ENCODE measurements at regions not wholly inside any gene's neighbourhood (a gene's known extent, or its start where the extent isn't known, plus 50 kb on each side); places are given as distances from the start of the nearest gene placed in this dataset.

DNA sequence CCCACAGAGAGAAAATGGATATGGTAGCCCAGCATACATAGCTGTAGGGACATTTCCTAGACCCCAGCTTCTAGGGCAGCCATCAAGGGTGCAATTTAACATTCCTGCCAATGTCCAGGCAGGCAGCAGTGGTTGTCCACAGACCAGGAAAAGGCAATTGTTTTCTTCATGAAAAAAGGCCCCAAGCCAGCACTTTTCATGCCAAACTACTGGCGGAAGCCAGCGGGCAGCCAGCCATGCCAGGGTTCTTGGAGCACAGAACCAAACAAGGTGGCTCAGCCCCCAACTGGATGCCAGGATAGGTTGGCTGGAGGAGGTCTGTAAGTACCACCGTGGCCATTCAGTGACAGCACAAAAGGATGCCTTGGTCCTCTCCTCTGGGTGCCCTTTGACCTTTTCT lies 94.6 kb downstream of the BANF2 start:
- DNase-seq (ENCODE audit: low read depth): no peak

DNA sequence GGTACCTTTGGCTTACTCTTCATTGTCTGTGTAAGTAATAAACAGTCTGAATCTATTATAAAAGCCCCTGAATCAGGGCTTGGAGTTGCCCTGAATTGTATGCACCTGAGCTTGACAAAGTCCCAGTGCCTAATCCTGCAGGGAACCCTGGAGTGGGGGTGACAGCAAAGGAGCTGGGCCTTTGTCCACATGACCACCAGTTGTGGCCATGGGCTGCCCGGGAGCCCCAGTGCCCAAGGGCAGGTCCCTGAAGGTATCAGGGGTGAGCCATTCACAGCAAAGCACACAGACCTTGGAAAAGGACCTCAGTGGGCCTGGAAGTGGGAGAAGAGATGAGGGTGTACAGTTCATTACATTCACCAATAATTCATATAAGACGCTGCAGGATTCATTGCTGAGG lies 94.2 kb downstream of the BANF2 start:
- DNase-seq (ENCODE audit: low read depth): no peak

GRCh38 chr20:17790296-17790695 lies 90.5 kb downstream of the BANF2 start:
- no peak for DNase-seq (ENCODE audit: low read depth)

DNA sequence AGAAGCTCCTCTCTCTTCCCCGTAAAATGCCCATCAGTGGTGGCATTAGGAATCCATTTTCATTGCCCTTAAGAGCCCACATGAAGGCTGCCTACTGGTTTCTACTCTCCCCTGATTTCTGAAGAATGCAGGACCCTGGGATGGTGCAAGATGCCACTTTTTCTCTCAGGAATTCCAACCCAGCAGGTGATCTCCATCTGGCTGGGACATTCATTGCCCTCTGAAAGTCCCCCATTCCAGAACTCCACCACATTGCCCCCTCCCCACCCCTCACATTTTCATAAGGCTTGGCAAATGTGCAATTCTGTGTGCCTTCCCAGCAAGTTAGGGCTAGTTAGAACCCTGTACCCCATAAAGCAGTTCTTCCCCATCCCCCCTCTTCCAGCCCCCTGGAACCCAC lies 88.0 kb downstream of the BANF2 start:
- no peak for DNase-seq (ENCODE audit: low read depth)

DNA sequence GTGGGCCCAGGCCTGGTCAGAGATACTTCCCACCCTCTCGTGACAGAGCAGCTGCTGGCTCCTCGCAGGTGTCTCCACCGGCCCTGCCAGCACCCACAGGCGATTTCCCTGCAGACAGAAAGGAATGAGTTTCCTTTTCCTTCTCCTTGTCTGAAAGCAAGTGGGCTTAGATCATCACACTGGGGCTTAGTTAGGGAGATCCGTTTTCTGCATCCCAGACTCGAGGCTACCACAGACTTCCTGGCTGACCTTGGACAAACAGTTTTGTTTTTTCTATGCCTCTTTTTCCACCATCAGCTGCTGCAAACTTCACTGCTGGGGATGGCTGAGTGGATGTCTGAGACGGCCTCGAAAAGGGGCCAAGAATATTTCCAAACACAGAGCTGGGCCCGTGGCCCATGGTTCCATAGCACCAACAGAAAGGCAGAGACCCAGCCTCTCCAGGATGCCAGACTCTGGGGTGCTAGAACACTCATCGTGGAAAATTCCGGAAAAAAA lies 86.5 kb downstream of the BANF2 start:
- peak; percentile 47 for DNase-seq (ENCODE audit: low read depth)
